CD14-positive monocyte (primary cell): ENCODE measurements at regions not wholly inside any gene's neighbourhood (a gene's known extent, or its start where the extent isn't known, plus 50 kb on each side); places are given as distances from the start of the nearest gene placed in this dataset.

ENCODE experiments used
- DNase-seq, 3 donors: peaks; one replicate each; pipeline ENCODE4 v3.0.0-alpha.2; 2011 to 2022
- H2AFZ ChIP-seq: 2 replicates; pipeline ENCODE4 v1.6.0; 2012; ENCODE audit warnings: mild to moderate bottlenecking, low read depth, low read length, inconsistent platforms; ENCODE audit not compliant: insufficient read depth, poor library complexity, severe bottlenecking
- H3K27ac ChIP-seq, 2 donors: 1 replicate in 1 of 2; 2 replicates in 1 of 2; pipeline ENCODE4 v1.5.1; 2012 to 2013; ENCODE audit warnings: low read length in 2 of 2, control low read depth in 1 of 2, inconsistent platforms in 1 of 2, low read depth in 1 of 2, mild to moderate bottlenecking in 1 of 2
- H3K27me3 ChIP-seq, 2 donors: one replicate each; pipeline versions ENCODE4 v1.6.0 to v1.6.1; 2011 to 2013; ENCODE audit warnings: low read length in 2 of 2; ENCODE audit not compliant: control insufficient read depth in 2 of 2, insufficient read depth in 2 of 2
- H3K36me3 ChIP-seq, 2 donors: replicated peaks in 1 of 2; 1 replicate in 1 of 2; 2 replicates in 1 of 2; pipeline versions ENCODE4 v1.5.1 to v1.6.1; 2012 to 2013; ENCODE audit warnings: low read length in 2 of 2, control low read depth in 1 of 2, inconsistent platforms in 1 of 2, mild to moderate bottlenecking in 1 of 2; ENCODE audit not compliant: insufficient read depth in 2 of 2, control insufficient read depth in 1 of 2
- H3K4me1 ChIP-seq, 2 donors: 1 replicate in 1 of 2; 2 replicates in 1 of 2; pipeline versions ENCODE4 v1.5.1 to v1.6.1; 2012 to 2013; ENCODE audit warnings: low read length in 2 of 2, control low read depth in 1 of 2, inconsistent platforms in 1 of 2, mild to moderate bottlenecking in 1 of 2, moderate library complexity in 1 of 2; ENCODE audit not compliant: insufficient read depth in 2 of 2, control insufficient read depth in 1 of 2
- H3K4me2 ChIP-seq: replicated peaks from 2 replicates; pipeline ENCODE3; 2012; ENCODE audit warnings: low read length, moderate library complexity, mild to moderate bottlenecking; ENCODE audit not compliant: poor library complexity, severe bottlenecking; ENCODE audit errors: extremely low read depth
- H3K4me3 ChIP-seq, 3 experiments: fragments of 200-600 bp in 1 of 3; sonication (generic) in 1 of 3; replicated peaks in 1 of 3; 1 replicate in 2 of 3; 2 replicates in 1 of 3; pipeline ENCODE4 v1.5.1; 2011 to 2013; ENCODE audit warnings: low read length in 3 of 3, mild to moderate bottlenecking in 3 of 3, control low read depth in 2 of 3, low read depth in 2 of 3, inconsistent platforms in 1 of 3, moderate library complexity in 1 of 3
- H3K79me2 ChIP-seq: 2 replicates; pipeline ENCODE4 v1.6.0; 2012; ENCODE audit warnings: mild to moderate bottlenecking, control low read depth, inconsistent platforms, low read length, moderate library complexity; ENCODE audit not compliant: insufficient read depth
- H3K9ac ChIP-seq: 2 replicates; pipeline ENCODE4 v1.6.0; 2017; ENCODE audit warnings: low read length, mild to moderate bottlenecking; ENCODE audit not compliant: insufficient read depth, poor library complexity, severe bottlenecking
- H3K9me3 ChIP-seq, 2 donors: replicated peaks in 1 of 2; 1 replicate in 1 of 2; 2 replicates in 1 of 2; pipeline versions ENCODE4 v1.5.1 to v1.6.1; 2012 to 2013; ENCODE audit warnings: low read length in 2 of 2, control low read depth in 1 of 2; ENCODE audit not compliant: control insufficient read depth in 1 of 2, insufficient read depth in 1 of 2
- H4K20me1 ChIP-seq: 2 replicates; pipeline ENCODE4 v1.6.0; 2012; ENCODE audit warnings: mild to moderate bottlenecking, low read length, control low read depth, moderate library complexity; ENCODE audit not compliant: insufficient read depth
- H3K27ac Mint-ChIP-seq, 7 donors: one replicate each; pipeline ENCODE4 v1.8.0; 2020; ENCODE audit warnings: mild to moderate bottlenecking in 7 of 7, mixed read lengths in 7 of 7, moderate library complexity in 6 of 7, inconsistent platforms in 2 of 7
- H3K27me3 Mint-ChIP-seq, 3 donors: one replicate each; pipeline ENCODE4 v1.8.0; 2021 to 2022; ENCODE audit warnings: low read depth in 3 of 3, mild to moderate bottlenecking in 3 of 3, mixed read lengths in 3 of 3, moderate library complexity in 3 of 3, inconsistent platforms in 1 of 3
- H3K36me3 Mint-ChIP-seq, 2 donors: one replicate each; pipeline ENCODE4 v1.8.0; 2020; ENCODE audit warnings: mixed read lengths in 2 of 2, inconsistent platforms in 1 of 2, mild to moderate bottlenecking in 1 of 2
- H3K4me1 Mint-ChIP-seq: one replicate; pipeline ENCODE4 v1.8.0; 2020; ENCODE audit warnings: mild to moderate bottlenecking, mixed read lengths
- H3K4me3 Mint-ChIP-seq, 2 donors: one replicate each; pipeline ENCODE4 v1.8.0; 2020; ENCODE audit warnings: mild to moderate bottlenecking in 2 of 2, mixed read lengths in 2 of 2, moderate library complexity in 1 of 2
- H3K9me3 Mint-ChIP-seq, 7 donors: one replicate each; pipeline ENCODE4 v1.8.0; 2020 to 2022; ENCODE audit warnings: mixed read lengths in 7 of 7, mild to moderate bottlenecking in 6 of 7, moderate library complexity in 6 of 7, inconsistent platforms in 2 of 7
- CTCF ChIP-seq: fragments of 200-600 bp; IDR thresholded peaks from one replicate; pipeline ENCODE4 v1.8.0; 2022; ENCODE audit warnings: antibody characterized with exemption, mild to moderate bottlenecking
- WGBS: methylation state at CpG from one replicate; pipeline ENCODE4 v1.1.5; 2013; ENCODE audit warnings: missing lambda C conversion rate; ENCODE audit not compliant: insufficient coverage; 5-methylcytosine and 5-hydroxymethylcytosine counted together
- intact Hi-C, 2 donors: fragments of 100-400 bp; cut with micrococcal nuclease; formaldehyde crosslinking; loops; one replicate each; pipeline versions ENCODE4 v1.15.0 to v1.15.1; 2023

GRCh38 chr10:62919776-62920175 lies 103.6 kb upstream of the EGR2 start:
- no peaks in the 10 kb centered on the region for H3K36me3 ChIP-seq
- no peaks in the 10 kb centered on the region for H4K20me1 ChIP-seq
- no peak overlapping the region for H3K27ac ChIP-seq
- H3K27ac Mint-ChIP-seq, result no peak overlapping the region
- no peak for TF ChIP-seq CTCF
- no peak overlapping the region for H3K4me3 ChIP-seq
- no peaks in the 10 kb centered on the region for H3K79me2 ChIP-seq
- no peak for DNase-seq
- H3K27me3 Mint-ChIP-seq, result peaks cover 2 to 15% (median 8%) of the 10 kb centered on the region in 3 donors
- peaks cover 3 to 17% of the 10 kb centered on the region in 2 donors for H3K4me1 ChIP-seq
- H2AFZ ChIP-seq, result no peak overlapping the region
- peaks cover 0 to 5% of the 10 kb centered on the region in 2 donors for H3K27me3 ChIP-seq
- no peaks in the 10 kb centered on the region for H3K36me3 Mint-ChIP-seq
- no peak overlapping the region for H3K9ac ChIP-seq
- no peak overlapping the region for H3K4me3 Mint-ChIP-seq
- no peaks in the 10 kb centered on the region for H3K9me3 ChIP-seq
- H3K4me1 Mint-ChIP-seq, result peaks cover 22% of the 10 kb centered on the region
- peaks cover 0 to 3% (median 0%) of the 10 kb centered on the region in 7 donors for H3K9me3 Mint-ChIP-seq
- no peak overlapping the region for H3K4me2 ChIP-seq
- 92% methylated on average over 3 of the region's 3 CpGs for whole genome bisulfite sequencing
- intact Hi-C loops, result no loop called here

GRCh38 chr10:62917475-62918238 lies 101.5 kb upstream of the EGR2 start:
- WGBS, result 33% methylated on average over 1 of the region's 9 CpGs
- Histone ChIP-seq H3K4me1 (peaks cover 3 to 12% of the 10 kb centered on the region in 2 donors), H3K4me3 (no peak overlapping the region), H3K79me2 (no peaks in the 10 kb centered on the region), H4K20me1 (no peaks in the 10 kb centered on the region), H3K9ac (no peak overlapping the region), H3K27ac (no peak overlapping the region), H3K36me3 (no peaks in the 10 kb centered on the region), H3K27me3 (peaks cover 0 to 3% of the 10 kb centered on the region in 2 donors), H3K4me2 (no peak overlapping the region), H3K9me3 (no peaks in the 10 kb centered on the region), H2AFZ (no peak overlapping the region)
- Mint-ChIP-seq H3K27ac (no peak overlapping the region), H3K9me3 (peaks cover 0 to 3% (median 0%) of the 10 kb centered on the region in 7 donors), H3K27me3 (peaks cover 1 to 6% (median 5%) of the 10 kb centered on the region in 3 donors), H3K4me3 (no peak overlapping the region), H3K4me1 (peaks cover 22% of the 10 kb centered on the region), H3K36me3 (no peaks in the 10 kb centered on the region)
- intact Hi-C loops, result no loop called here
- DNase-seq, result peak in 1 of 3 donors; percentile 58
- TF ChIP-seq CTCF, result no peak
